Activated naive CD8-positive, alpha-beta T cell treated with anti-CD3 and anti-CD28 coated beads, Interleukin-2, amount 50 U/mL, for 24 hours (primary cell): ENCODE measurements at regions not wholly inside any gene's neighbourhood (a gene's known extent, or its start where the extent isn't known, plus 50 kb on each side); places are given as distances from the start of the nearest gene placed in this dataset.
"Not testable (repeated sequence)": the region's sequence is repeated elsewhere in the genome, so short reads cannot be mapped to it uniquely, and the experiment has no call there.

Source experiments
- ATAC-seq: fragments of 150-1000 bp; cut with Tn5 transposase; one replicate; pipeline ENCODE4 v1.10.0; 2021
- DNase-seq: peaks from one replicate; pipeline ENCODE4 v3.0.0; 2021
- H3K27ac Mint-ChIP-seq: one replicate; pipeline ENCODE4 v1.8.0; 2021; ENCODE audit warnings: mild to moderate bottlenecking, mixed read lengths
- H3K27me3 Mint-ChIP-seq: one replicate; pipeline ENCODE4 v1.8.0; 2021; ENCODE audit warnings: mixed read lengths
- H3K36me3 Mint-ChIP-seq: one replicate; pipeline ENCODE4 v1.8.0; 2021; ENCODE audit warnings: low read depth, mixed read lengths
- H3K4me1 Mint-ChIP-seq: one replicate; pipeline ENCODE4 v1.8.0; 2021; ENCODE audit warnings: mixed read lengths
- H3K4me3 Mint-ChIP-seq: one replicate; pipeline ENCODE4 v1.8.0; 2021; ENCODE audit warnings: mild to moderate bottlenecking, moderate library complexity, mixed read lengths
- H3K9me3 Mint-ChIP-seq: one replicate; pipeline ENCODE4 v1.8.0; 2021; ENCODE audit warnings: mixed read lengths

DNA sequence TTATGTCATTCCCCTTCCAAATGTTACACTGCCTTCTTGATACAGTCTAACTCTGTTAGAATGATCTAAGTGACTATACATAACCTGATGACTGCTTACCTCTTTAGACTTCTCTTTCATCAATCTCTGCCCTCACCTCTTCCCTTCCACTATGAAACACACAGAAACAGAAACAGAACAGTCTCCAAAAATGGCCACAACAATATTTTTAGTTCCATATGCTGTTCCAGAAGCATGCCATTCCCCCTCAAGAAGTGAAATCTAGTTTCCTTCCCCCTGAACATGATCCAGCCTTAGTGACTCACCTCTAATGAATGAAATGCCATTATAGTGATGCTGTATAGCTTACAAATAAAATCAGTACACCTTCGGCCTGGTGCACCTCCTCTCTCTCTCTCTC lies 229.3 kb upstream of the TENT5A start:
- H3K27ac Mint-ChIP-seq, result no peak overlapping the region
- DNase-seq, result no peak
- no peak for ATAC-seq
- H3K4me3 Mint-ChIP-seq, result no peak overlapping the region
- no peaks in the 10 kb centered on the region for H3K36me3 Mint-ChIP-seq
- H3K4me1 Mint-ChIP-seq, result no peaks in the 10 kb centered on the region
- no peaks in the 10 kb centered on the region for H3K9me3 Mint-ChIP-seq
- no peaks in the 10 kb centered on the region for H3K27me3 Mint-ChIP-seq

DNA sequence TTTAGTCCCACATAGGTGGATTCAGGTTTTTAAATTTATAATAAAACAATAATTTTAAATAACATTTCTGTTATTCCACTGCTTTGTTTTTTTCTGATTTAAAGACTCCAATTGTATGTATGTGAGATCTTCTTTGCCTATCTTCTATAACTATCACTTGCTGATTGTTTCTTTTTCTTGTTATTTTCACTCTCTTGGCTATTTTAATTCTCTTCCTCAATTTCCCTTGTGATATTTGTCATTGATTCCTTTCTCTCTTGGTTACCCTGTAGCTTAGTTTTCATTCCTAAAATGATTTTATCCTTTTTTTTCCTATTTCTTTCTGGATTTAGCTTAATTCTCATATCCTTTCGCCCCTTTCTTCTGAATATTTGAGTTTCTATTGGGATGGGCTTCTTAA lies 227.3 kb upstream of the TENT5A start:
- Mint-ChIP-seq H3K4me1 (no peaks in the 10 kb centered on the region), H3K9me3 (no peaks in the 10 kb centered on the region), H3K36me3 (no peaks in the 10 kb centered on the region), H3K4me3 (no peak overlapping the region), H3K27ac (no peak overlapping the region), H3K27me3 (no peaks in the 10 kb centered on the region)
- DNase-seq (no peak), ATAC-seq (no peak)

DNA sequence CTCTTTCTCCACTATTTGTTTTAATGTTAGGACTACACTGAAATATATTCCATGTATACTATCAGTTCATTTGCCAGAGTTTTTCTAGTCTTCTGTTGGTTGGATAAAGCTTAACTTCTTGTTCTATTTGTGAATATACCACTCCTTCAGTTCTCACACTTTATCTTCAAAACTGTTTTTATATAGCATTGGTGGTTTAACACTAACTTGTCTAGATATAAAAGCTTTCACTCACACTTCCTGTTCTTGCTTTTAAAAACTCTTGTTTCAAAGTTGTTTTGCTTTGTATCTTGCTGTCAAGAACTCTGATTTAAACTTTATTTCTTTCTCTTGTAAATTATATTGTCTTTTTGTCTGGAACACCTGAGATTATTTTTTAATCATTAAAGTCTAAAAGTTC lies 226.8 kb upstream of the TENT5A start:
- no peaks in the 10 kb centered on the region for H3K27me3 Mint-ChIP-seq
- ATAC-seq (no peak), DNase-seq (no peak)
- H3K36me3 Mint-ChIP-seq, result no peaks in the 10 kb centered on the region
- no peak overlapping the region for H3K27ac Mint-ChIP-seq
- H3K9me3 Mint-ChIP-seq, result no peaks in the 10 kb centered on the region
- H3K4me1 Mint-ChIP-seq, result no peaks in the 10 kb centered on the region
- no peak overlapping the region for H3K4me3 Mint-ChIP-seq

DNA sequence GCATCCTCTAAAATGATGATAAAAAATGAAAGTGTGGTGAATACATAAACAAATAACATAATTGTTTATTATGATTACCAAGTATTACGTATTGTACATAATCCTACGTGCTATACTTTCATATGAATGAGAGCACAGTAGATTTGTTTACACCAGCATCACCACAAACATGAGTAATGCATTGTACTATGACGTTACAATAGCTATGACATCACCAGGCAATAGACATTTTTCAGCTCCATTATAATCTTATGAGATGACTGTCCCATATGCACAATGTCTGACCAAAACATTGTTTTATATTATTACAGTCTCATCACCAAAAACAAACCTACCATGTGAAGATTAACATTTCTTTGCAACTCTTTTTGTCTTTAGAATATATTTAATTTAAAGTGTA lies 225.7 kb upstream of the TENT5A start:
- Mint-ChIP-seq H3K4me1 (no peaks in the 10 kb centered on the region), H3K36me3 (no peaks in the 10 kb centered on the region), H3K9me3 (no peaks in the 10 kb centered on the region), H3K27ac (no peak overlapping the region), H3K4me3 (no peak overlapping the region), H3K27me3 (no peaks in the 10 kb centered on the region)
- DNase-seq (no peak), ATAC-seq (no peak)

DNA sequence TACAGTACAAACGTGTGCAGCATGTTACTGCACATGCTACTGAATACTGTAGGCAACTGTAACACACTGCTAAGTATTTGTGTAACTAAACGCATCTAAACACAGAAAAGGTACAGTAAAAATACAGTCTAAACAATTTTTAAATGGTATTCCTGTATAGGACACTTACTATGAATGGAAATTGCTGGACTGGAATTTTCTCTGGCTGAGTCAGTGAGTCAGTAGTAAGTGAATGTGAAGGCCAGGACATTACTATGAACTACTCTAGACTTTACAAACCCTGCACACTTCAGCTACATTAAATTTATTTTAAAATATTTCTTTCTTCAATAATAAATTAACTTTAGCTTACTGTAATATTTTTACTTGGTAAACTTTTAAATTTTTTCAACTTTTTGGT lies 225.0 kb upstream of the TENT5A start:
- Mint-ChIP-seq H3K4me1 (no peaks in the 10 kb centered on the region), H3K27me3 (no peaks in the 10 kb centered on the region)

DNA sequence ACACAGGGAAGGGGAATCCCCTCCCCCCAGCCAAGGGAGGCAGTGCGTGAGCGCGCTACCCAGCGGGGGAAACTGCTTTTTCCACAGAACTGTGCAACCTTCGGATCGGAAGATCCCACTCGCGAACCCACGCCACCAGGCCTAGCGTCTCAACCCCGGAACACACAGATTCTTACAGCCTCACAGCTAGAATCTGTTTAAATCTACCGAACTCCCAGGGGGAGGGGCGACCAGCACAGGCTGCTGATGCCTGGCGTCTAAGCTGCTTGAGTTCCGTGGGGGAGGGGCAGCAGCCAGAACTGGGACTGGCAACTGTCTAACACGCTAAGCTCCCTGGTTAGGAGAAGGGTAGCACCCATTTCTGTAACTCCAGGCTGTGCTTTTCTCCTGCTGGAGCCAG lies 217.3 kb upstream of the TENT5A start:
- Mint-ChIP-seq H3K4me3 (no peak overlapping the region), H3K9me3 (peaks cover 13% of the 10 kb centered on the region), H3K36me3 (no peaks in the 10 kb centered on the region), H3K27me3 (no peaks in the 10 kb centered on the region), H3K4me1 (no peaks in the 10 kb centered on the region), H3K27ac (no peak overlapping the region)
- DNase-seq (no peak), ATAC-seq (no peak)

More for the DNA sequence above, 225.0 kb upstream of the TENT5A start:
- Mint-ChIP-seq H3K9me3 (peaks cover 3% of the 10 kb centered on the region), H3K4me3 (no peak overlapping the region), H3K27ac (no peak overlapping the region), H3K36me3 (no peaks in the 10 kb centered on the region)
- no peak for ATAC-seq
- no peak for DNase-seq

DNA sequence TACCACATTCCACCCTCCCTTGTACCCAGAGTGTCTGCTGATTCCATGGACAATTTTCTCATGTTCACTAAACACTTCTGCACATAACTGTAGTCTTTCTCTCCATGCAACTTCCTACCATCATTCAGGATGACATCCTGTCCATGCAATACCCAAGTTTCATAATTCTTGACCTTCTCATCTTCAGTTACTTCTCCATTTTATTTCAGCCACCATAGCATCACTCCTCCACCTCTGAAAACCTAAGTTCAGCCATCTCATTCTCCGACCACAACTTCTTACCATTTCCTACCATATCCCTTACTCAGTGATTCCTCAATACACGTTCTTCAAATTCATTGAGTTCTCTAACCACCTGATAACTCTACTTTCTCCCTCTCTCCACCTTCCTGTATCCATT lies 216.5 kb upstream of the TENT5A start:
- Mint-ChIP-seq H3K27ac (no peak overlapping the region), H3K4me1 (no peaks in the 10 kb centered on the region), H3K9me3 (peaks cover 13% of the 10 kb centered on the region), H3K27me3 (no peaks in the 10 kb centered on the region), H3K4me3 (no peak overlapping the region), H3K36me3 (no peaks in the 10 kb centered on the region)
- DNase-seq, result no peak
- ATAC-seq, result no peak

DNA sequence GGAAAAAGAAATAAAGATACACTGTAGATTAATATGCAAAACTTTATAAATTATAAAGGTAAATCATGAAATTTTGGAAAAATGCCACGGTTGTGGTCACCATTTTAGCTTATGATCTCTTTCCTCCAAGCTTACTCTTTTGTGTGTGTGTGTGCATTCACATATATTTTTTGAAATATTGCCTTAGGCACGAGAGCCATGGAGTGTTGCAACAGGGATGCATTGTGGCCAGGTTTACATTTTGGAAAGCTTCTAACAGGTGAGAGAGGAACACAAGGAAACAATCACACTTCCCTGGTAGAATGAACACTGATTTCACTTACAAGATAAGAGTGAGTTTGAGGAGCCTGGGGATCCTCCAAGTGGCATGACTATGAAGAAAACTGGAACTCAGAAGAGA lies 214.5 kb upstream of the TENT5A start:
- H3K9me3 Mint-ChIP-seq, result peaks cover 4% of the 10 kb centered on the region
- ATAC-seq, result no peak
- no peaks in the 10 kb centered on the region for H3K36me3 Mint-ChIP-seq
- no peaks in the 10 kb centered on the region for H3K27me3 Mint-ChIP-seq
- H3K27ac Mint-ChIP-seq, result no peak overlapping the region
- no peak for DNase-seq
- no peak overlapping the region for H3K4me3 Mint-ChIP-seq
- H3K4me1 Mint-ChIP-seq, result no peaks in the 10 kb centered on the region

DNA sequence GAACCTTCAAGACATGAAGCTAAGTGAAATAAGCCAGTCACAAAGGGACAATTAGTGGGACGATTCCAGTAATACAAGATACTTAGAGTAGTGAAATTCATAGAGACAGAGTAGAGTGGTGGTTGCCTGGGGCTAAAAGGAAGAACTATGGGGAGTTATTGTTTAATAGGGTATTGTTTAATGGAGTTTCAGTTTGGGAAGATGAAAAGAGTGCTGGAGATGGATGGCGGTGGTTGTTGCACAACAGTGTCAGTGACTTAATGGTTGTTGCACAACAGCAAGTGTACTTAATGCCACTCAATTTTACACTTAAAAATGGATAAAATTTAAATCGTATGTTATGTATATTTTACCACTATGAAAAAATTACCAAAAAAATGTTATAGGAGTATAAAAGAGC lies 209.7 kb upstream of the TENT5A start:
- ATAC-seq (no peak), DNase-seq (no peak)
- no peaks in the 10 kb centered on the region for H3K36me3 Mint-ChIP-seq
- no peak overlapping the region for H3K27ac Mint-ChIP-seq
- peaks cover 11% of the 10 kb centered on the region for H3K9me3 Mint-ChIP-seq
- H3K27me3 Mint-ChIP-seq, result no peaks in the 10 kb centered on the region
- H3K4me1 Mint-ChIP-seq, result no peaks in the 10 kb centered on the region
- H3K4me3 Mint-ChIP-seq, result no peak overlapping the region

DNA sequence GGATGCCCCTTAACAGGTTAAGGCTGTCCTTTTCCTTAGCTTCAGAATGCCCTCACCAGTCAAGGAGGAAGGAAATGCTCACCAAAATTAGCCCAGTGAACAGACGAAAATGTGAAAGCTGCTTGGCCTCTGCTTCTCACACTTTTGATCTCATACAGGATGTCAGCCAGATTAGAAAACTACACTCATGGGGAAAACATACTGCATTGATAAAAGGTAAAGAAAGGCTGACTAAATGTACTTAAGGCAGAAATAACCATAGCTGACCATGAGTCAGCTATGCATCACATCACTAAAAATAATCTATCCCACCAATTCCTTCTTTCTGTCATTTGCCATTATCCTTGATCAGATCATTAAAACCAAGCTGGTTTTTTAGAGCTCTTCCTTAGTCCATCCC lies 198.4 kb upstream of the TENT5A start:
- Mint-ChIP-seq H3K27me3 (peaks cover 3% of the 10 kb centered on the region), H3K4me3 (no peak overlapping the region), H3K9me3 (no peaks in the 10 kb centered on the region), H3K36me3 (no peaks in the 10 kb centered on the region), H3K27ac (no peak overlapping the region), H3K4me1 (no peaks in the 10 kb centered on the region)
- ATAC-seq, result no peak
- DNase-seq, result no peak

DNA sequence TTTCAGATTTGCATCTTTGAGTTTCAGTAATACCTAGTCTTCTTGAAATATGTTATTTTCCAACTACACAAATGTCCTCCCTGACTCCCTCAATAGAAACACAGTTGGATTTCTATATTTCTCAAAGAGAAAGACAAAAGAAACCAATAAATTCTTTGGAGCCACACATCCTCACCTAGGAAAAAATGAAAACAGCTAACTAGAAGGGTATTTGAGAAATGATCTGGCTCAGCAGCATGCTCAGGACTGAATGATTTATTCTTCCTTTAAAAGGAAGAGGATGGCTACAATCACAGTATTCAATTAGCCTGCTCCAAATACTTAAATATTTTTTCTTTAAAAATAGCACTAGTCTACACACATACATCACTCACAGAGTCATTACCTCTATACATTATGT lies 196.4 kb upstream of the TENT5A start:
- no peaks in the 10 kb centered on the region for H3K9me3 Mint-ChIP-seq
- H3K27ac Mint-ChIP-seq, result no peak overlapping the region
- ATAC-seq (no peak), DNase-seq (no peak)
- no peaks in the 10 kb centered on the region for H3K36me3 Mint-ChIP-seq
- H3K4me1 Mint-ChIP-seq, result no peaks in the 10 kb centered on the region
- H3K4me3 Mint-ChIP-seq, result no peak overlapping the region
- peaks cover 4% of the 10 kb centered on the region for H3K27me3 Mint-ChIP-seq

DNA sequence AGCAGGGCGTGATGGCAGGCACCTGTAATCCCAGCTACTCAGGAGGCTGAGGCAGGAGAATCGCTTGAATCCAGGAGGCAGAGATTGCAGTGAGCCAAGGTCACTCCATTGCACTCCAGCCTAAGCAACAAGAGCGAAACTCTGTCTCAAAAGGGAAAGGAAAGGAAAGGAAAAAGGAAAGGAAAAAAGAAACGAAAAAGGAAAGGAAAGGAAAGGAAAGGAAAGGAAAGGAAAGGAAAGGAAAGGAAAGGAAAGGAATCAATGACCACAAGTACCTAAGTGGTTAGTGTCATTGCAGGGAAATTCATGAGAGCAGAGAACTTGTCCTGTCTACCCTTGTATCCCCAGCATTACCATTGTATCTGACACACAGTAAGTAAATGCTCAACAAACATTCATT lies 195.7 kb upstream of the TENT5A start:
- not testable (repeated sequence) for H3K9me3 Mint-ChIP-seq, DNase-seq, H3K36me3 Mint-ChIP-seq, ATAC-seq, H3K27me3 Mint-ChIP-seq, H3K4me1 Mint-ChIP-seq, H3K27ac Mint-ChIP-seq, H3K4me3 Mint-ChIP-seq

DNA sequence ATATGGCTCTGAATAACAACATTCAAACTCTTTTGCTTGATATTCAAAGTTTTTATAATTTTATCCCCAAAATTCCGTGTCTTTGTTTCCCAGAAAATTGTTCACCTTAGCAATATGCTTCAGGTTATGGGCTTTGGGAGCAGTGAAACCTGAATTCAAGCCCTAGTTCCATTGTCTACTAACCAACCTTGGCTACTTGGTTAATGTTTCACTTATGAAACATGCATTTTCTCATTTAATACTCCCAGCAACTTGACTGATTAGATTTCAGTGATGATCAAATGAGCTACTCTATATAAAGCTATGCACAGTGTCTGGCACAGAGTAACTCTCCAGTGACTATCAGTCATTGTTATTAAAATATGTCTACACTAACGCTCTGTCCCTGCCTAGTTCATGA lies 192.2 kb upstream of the TENT5A start:
- no peak for DNase-seq
- no peaks in the 10 kb centered on the region for H3K36me3 Mint-ChIP-seq

DNA sequence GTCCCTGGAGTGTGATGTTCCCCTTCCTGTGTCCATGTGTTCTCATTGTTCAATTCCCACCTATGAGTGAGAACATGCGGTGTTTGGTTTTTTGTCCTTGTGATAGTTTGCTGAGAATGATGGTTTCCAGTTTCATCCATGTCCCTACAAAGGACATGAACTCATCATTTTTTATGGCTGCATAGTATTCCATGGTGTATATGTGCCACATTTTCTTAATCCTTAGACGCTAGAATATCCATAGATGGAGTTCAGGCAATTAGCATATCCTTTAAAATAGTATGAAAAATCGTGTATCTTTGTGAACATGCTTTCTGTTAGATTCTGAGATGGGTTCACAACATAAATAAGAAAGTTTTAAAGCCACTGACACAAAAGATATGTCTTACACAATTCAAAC lies 190.4 kb upstream of the TENT5A start:
- H3K36me3 Mint-ChIP-seq, H3K27me3 Mint-ChIP-seq, H3K4me3 Mint-ChIP-seq, H3K4me1 Mint-ChIP-seq, ATAC-seq, H3K9me3 Mint-ChIP-seq, H3K27ac Mint-ChIP-seq, DNase-seq: not testable (repeated sequence)

More for the DNA sequence above, 192.2 kb upstream of the TENT5A start:
- peaks cover 4% of the 10 kb centered on the region for H3K27me3 Mint-ChIP-seq
- H3K4me1 Mint-ChIP-seq, result no peaks in the 10 kb centered on the region
- no peak for ATAC-seq
- no peaks in the 10 kb centered on the region for H3K9me3 Mint-ChIP-seq
- H3K4me3 Mint-ChIP-seq, result no peak overlapping the region
- no peak overlapping the region for H3K27ac Mint-ChIP-seq

DNA sequence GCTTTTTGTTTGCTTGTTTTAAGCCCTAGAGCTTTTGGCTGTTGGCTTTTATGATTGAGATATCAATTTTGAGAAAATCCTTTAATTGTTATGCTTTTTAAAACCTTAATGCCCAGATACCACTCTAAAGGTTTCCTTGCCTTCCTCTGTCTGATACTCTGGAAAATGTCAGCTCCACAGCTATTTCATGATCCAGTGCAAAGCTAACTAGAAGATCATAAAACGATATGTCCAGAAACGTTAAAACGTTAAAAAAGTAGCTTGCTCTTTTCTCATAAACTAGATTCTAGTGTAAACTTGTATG lies 189.5 kb upstream of the TENT5A start:
- no peaks in the 10 kb centered on the region for H3K4me1 Mint-ChIP-seq
- H3K27me3 Mint-ChIP-seq, result peaks cover 4% of the 10 kb centered on the region
- ATAC-seq, result no peak
- no peaks in the 10 kb centered on the region for H3K36me3 Mint-ChIP-seq
- no peak for DNase-seq
- no peak overlapping the region for H3K27ac Mint-ChIP-seq
- peaks cover 6% of the 10 kb centered on the region for H3K9me3 Mint-ChIP-seq
- no peak overlapping the region for H3K4me3 Mint-ChIP-seq

DNA sequence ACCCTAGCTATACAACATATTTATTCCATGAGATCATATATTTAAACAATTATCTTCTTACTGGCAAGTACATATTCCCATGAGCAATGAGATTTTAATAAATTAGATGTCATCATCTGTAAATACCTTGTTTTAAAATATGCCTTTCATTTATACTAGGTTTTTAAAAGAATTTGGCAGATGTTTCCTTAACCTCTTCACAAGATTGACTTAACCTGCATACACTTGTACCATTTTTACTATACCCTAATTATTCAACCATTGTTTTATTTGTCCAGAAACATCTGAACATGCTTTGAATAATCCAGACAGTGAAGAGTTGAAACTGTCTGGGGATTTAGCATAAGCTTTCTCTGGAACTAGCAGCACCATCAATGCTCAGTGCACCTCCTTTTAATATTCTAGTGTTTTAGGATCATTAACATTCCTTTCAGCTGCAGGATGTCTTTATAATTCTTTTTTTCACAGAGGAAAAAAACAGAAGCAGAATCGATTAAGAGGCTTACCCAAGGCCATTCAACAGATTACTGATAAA lies 188.0 kb upstream of the TENT5A start:
- H3K36me3 Mint-ChIP-seq, result no peaks in the 10 kb centered on the region
- H3K27ac Mint-ChIP-seq, result no peak overlapping the region
- no peak for ATAC-seq
- no peak for DNase-seq
- H3K4me3 Mint-ChIP-seq, result no peak overlapping the region
- H3K4me1 Mint-ChIP-seq, result no peaks in the 10 kb centered on the region
- H3K9me3 Mint-ChIP-seq, result peaks cover 7% of the 10 kb centered on the region
- H3K27me3 Mint-ChIP-seq, result peaks cover 1% of the 10 kb centered on the region
